H1 (cell line): ENCODE measurements at regions not wholly inside any gene's neighbourhood (a gene's known extent, or its start where the extent isn't known, plus 50 kb on each side); places are given as distances from the start of the nearest gene placed in this dataset.

ENCODE experiments used
- ATF3 ChIP-seq: IDR thresholded peaks from 2 replicates; pipeline ENCODE4 v1.6.1; 2011; ENCODE audit warnings: low read depth, mild to moderate bottlenecking, low read length; ENCODE audit not compliant: insufficient read depth
- CBX8 ChIP-seq: fragments of 300-800, 300-1000 bp; sonication (generic); IDR thresholded peaks from 2 replicates; pipeline ENCODE4 v1.7.1; 2016; ENCODE audit warnings: low read depth, low read length, borderline replicate concordance
- CHD2 ChIP-seq: IDR thresholded peaks from 2 replicates; pipeline ENCODE4 v1.6.1; 2012; ENCODE audit warnings: low read length, improper control_type of control experiment
- CTCF ChIP-seq, 3 experiments: IDR thresholded peaks; 1 replicate in 2 of 3; 2 replicates in 1 of 3; pipeline versions ENCODE4 v1.5.1 to v1.6.1; 2011; ENCODE audit warnings: low read length in 3 of 3, mild to moderate bottlenecking in 3 of 3, inconsistent platforms in 2 of 3, low read depth in 1 of 3, moderate library complexity in 1 of 3; ENCODE audit not compliant: insufficient read depth in 1 of 3; ENCODE audit errors: control extremely low read depth in 1 of 3
- EGR1 ChIP-seq: IDR thresholded peaks from 2 replicates; pipeline ENCODE4 v1.6.1; 2011; ENCODE audit warnings: low read depth, low read length, borderline replicate concordance
- FOSL1 ChIP-seq: IDR thresholded peaks from 2 replicates; pipeline ENCODE4 v1.6.1; 2011; ENCODE audit warnings: mild to moderate bottlenecking, low read depth, low read length, moderate library complexity; ENCODE audit not compliant: insufficient read depth
- POLR2AphosphoS5 ChIP-seq: IDR thresholded peaks from 2 replicates; pipeline ENCODE4 v1.6.1; 2011; ENCODE audit warnings: low read depth, low read length
- RAD21 ChIP-seq, 2 experiments: IDR thresholded peaks in 1 of 2; conservative IDR thresholded peaks in 1 of 2; 2 replicates each; pipeline ENCODE4 v1.6.1; 2011; ENCODE audit warnings: low read depth in 2 of 2, low read length in 2 of 2, improper control_type of control experiment in 1 of 2, inconsistent platforms in 1 of 2, mild to moderate bottlenecking in 1 of 2, moderate library complexity in 1 of 2
- SIX5 ChIP-seq: IDR thresholded peaks from 2 replicates; pipeline ENCODE4 v1.6.1; 2011; ENCODE audit warnings: mild to moderate bottlenecking, low read depth, low read length
- TCF12 ChIP-seq: IDR thresholded peaks from 2 replicates; pipeline ENCODE4 v1.6.1; 2011; ENCODE audit warnings: low read depth, mild to moderate bottlenecking, low read length
- USF2 ChIP-seq: IDR thresholded peaks from 2 replicates; pipeline ENCODE4 v1.6.1; 2011; ENCODE audit warnings: low read length, improper control_type of control experiment

GRCh38 chr3:159069866-159070425 lies 268.1 kb downstream of the MFSD1 start:
- no peak for TF ChIP-seq CTCF (IDR thresholded peaks at IDR 0.05; ENCODE audit: control extremely low read depth in 1 of 3, insufficient read depth in 1 of 3, low read depth in 1 of 3, low read length in 3 of 3)
- TF ChIP-seq TCF12, result no peak
- no peak for TF ChIP-seq USF2
- TF ChIP-seq SIX5, result no peak
- TF ChIP-seq EGR1, result no peak
- no peak for TF ChIP-seq CBX8
- no peak for TF ChIP-seq CHD2
- no peak for TF ChIP-seq POLR2AphosphoS5
- TF ChIP-seq RAD21 (IDR thresholded peaks at IDR 0.05 in 1 of 2, conservative IDR thresholded peaks at IDR 0.05 in 1 of 2; ENCODE audit: low read depth in 2 of 2, low read length in 2 of 2), result no peak
- no peak for TF ChIP-seq ATF3
- no peak for TF ChIP-seq FOSL1
